Activated CD8-positive, alpha-beta memory T cell treated with anti-CD3 and anti-CD28 coated beads for 1 hour (primary cell): ENCODE measurements at regions not wholly inside any gene's neighbourhood (a gene's known extent, or its start where the extent isn't known, plus 50 kb on each side); places are given as distances from the start of the nearest gene placed in this dataset.
"Not testable (repeated sequence)": the region's sequence is repeated elsewhere in the genome, so short reads cannot be mapped to it uniquely, and the experiment has no call there.

Experiments
- DNase-seq, 2 donors: peaks; one replicate each; pipeline ENCODE4 v3.0.0-alpha.2; 2020; ENCODE audit warnings: low read depth in 1 of 2; ENCODE audit errors: extremely low read depth in 1 of 2

DNA sequence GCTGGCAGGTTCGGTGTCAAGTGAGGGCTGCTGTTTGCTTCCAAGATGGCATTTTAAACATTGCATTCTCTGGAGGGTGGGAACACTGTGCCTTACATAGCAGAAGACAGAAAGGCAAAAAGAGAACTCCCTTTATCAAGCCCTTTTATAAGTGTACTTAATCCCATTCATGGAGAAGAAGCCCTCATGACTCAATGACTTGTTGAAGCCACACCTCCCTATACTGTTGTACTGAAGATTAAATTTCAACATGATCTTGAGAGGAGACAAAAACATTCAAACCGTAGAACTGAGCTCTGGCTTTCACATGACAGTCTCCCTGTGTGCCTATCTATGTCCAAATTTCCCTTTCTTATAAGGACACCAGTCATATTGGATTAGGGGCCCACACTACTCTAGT, 443.4 kb upstream of the CDIN1 start:
- DNase-seq = no peak

DNA sequence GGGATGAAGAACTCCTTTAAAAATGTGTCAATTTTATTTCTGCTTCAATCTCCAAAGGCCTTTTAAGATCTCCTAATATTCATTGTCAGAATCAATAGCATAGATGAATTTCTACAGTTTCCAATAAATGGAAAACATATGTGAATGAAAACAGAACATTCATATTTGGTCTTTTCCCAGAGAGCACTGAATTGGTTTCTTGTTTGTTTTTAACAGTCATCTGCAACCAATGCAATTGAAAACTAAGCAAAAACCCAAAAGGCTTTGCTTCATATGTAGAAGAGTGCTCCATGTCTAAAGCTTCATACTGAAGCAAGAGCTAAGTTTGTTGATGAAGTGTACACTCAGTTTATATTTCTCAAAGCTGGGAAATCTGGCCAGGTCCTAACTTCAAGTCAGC, 426.5 kb upstream of the CDIN1 start:
- DNase-seq = no peak

DNA sequence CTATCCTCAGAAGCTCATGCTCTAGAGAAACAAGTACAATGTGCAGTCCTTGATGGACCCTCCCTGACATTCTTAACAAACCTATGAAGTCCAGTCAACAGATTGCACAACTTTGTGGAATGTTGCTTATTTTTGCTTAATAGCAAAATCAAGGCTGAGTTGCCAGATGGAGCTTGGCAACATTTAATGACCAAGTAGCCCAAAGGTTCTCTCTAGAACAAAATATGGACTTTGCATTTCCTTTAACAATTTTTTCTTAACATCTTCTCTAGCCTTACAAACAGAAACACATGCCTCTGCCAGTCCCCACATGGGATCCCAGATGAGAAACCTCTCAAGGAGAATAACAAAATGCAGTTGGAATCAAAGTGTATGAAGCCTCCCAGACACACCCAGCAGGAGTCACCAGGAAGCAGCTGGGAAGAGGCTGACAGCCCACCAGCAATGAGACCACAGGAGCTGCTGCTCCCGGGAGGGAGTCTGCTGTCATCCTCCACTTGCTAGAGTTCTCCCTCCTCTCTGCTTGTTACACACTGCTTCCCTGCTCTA, 422.5 kb upstream of the CDIN1 start:
- no peak for DNase-seq

DNA sequence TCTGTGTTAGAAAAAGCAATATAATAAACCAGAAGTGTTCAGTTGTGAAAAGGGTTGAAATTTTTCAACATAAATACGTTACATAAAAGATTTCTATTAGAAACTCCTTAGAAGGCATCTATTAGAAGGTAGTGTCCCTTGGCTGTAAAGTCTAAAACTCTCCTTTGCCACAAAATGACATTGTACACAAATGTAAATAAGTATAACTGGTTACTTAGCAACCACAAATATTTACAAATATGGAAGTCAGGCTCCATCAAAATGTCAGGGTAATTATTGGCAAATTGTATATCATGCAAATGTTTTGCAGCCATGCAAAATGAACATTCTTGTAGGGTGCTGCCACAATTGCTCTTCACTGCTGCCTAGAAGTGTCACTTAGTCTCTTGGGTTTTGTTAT, 419.1 kb upstream of the CDIN1 start:
- no peak for DNase-seq

DNA sequence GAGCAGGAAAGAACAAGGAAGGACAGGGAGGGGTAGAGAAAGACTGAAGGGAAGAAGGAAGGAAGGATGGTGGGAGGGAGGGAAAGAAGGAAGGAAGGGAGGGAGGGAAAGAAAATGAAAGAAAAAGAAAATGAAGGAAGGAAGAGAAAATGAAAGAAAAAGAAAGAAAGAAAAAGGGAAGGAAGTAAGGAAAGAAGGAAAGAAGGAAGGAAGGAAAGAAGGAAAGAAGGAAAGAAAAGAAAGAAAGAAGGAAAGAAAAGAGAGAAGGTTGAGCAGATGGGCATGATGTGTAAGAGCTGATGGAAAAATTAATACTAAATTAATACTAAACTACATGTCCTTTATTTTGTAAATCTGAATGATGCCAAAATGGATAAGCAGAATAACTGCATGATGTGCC, 418.3 kb upstream of the CDIN1 start:
- no peak for DNase-seq

DNA sequence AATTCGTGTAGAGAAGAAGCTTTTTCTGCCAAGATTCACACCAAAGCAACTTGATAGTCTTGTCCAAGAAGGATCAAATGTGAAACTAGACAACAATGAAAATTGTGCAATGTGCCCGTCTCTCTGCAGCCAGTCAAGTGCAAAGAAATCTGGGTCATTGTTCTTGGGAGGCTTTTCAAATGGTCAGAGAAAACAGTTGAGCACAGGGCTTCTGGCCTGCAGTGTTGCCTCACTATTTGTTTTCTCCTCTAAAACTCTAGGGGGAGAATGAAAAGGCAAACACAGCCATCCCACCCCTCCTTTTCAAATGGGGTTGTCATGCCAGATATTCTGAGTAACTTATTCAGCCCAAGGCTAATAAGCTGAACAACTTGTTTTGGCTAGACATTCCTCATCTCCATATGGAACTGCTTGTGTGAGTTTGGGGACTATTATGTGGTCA, 417.6 kb upstream of the CDIN1 start:
- DNase-seq = no peak

DNA sequence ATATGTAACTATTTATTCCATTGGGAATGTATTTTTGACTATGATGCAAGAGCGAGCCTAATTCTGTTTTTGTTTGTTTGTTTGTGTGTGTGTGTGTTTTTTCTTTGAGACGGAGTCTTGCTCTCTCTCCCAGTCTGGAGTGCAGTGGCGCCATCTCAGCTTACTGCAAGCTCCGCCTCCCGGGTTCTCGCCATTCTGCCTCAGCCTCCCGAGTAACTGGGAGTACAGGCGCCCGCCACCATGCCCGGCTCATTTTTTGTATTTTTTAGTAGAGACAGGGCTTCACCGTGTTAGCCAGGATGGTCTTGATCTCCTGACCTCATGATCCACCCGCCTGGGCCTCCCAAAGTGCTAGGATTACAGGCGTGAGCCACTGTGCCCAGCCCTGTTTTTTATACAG, 415.4 kb upstream of the CDIN1 start:
- DNase-seq = not testable (repeated sequence)

DNA sequence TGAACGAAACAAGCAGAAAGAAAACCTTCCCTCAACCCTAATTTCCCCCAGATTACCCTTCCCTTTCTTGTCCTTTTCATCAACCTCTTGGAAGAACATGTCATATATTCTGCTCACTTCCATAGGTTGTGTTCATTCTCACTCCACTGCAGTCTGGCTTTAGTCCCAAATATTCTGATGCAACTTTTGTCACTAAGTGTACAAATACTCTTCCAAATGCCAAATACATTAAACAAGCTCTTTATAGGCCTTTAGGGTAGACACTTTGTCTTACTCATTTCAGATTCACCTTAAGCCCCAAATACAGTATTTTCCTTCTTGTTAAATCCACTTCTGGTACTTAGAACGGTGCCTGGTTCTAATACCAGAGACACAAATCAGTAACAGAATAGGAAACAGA, 406.5 kb upstream of the CDIN1 start:
- DNase-seq = no peak

DNA sequence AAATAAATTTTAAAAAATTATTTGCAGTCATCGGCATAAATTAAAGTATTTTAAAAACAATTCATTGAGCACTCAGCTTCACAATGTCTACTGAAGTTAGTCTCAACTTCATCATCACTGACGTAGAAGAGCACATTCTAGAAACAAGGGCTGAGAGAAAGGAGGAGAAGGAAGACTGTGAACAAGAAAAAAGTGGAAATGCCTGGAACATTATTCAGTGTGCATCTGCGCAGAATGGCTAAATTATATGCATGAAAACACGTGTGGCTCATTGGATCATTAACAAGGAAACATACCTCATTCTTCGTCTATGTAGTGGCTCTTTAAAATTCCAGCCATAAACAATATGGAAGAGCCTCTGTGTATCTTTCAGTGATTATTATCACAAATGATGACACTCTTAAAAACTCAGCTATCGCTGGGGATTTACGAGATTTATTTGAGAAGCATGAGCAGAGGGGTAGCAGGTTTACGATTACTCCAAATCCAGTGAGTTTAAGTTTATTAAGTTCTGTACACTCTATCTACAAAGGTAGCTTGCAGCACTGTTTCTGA, 404.2 kb upstream of the CDIN1 start:
- no peak for DNase-seq

DNA sequence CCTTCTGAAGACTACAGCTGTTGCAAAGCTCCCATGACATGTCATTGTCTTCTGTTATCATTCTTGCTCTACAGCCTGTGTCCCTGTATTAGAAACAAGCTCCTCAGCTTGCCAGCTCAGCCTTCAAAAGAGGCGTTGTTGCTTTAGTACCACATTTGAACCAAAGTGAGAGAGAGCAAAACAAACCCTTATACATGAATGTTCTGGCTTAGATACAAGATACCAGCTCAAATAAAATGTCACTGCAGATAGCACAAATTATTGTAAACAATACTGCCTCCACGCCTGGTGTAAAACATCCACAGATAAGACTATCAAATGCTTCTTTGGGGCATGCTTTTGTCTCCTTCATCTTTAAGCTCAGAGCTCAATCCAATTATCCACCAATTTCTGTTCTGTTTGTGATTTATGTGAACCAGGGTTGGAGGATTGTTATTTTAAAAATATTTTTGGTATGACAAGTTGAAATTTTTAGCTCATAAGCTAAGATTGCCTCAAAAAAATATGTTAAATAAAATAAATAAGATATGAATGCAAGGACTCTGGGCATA, 403.6 kb upstream of the CDIN1 start:
- DNase-seq = no peak

DNA sequence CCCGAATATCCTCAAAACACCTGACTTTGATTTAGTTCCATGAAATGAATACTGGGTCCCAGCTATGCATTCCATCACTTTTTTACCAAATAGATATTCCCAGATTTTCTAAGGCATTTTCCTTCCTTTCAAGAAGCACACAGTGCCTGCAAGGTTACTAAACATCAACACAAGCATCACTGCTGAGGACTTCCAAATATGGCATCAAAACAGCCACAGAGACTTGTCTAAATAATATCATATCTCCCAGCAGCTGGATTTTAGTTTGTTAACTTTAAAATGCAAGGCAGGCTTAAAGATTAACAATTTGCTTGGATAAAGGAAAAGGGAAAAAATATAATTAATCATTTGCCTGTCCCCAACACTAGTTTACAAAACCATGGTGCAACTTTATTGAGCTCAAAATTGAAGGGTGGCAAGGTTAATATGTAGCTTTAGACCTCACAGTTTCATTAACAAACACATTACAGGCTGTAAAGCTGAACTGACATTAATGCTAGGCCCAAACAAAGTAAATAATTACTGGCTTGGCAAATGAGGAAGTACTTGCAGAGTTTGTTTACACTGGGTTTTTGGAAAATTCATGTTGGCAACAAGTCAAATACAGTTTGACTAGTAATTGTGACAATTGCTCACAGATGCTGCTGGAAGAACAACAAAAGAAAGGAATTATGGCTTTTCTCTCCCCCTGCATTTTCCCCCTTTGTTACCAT, 401.7 kb upstream of the CDIN1 start:
- DNase-seq = no peak

DNA sequence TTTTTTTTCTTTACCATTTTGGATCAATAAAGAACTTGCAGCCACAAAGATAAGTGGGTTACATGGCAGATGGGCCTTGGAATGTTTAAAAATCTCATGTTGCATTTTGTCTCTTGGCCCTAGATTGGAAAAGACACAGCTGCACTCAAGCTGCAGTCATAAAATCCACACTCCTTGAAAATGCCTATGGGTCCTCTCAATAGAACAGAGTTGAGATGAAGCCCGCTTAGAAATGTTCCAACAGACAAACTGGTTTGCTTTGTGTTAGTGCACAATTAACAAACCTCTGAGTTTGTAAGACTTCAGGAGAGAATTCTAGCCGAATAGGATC, 401.2 kb upstream of the CDIN1 start:
- no peak for DNase-seq

DNA sequence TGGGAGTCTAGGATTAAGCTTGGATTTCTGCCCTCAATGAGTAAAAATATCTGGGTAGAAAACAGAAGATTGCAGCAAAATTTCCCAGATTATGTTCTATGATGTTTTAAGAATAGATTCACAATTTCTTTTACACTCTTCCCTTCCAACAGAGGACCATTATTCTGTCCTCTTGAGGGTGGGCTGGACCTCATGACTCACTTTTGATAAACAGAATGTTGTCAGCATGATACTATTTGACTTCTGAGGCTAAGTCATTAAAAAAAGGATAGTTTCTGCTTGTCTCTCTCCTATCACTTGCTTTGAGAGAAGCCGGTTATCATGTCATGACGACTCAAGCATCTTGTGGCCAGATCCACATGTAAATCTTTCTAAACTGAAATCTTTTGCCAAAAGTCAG, 396.2 kb upstream of the CDIN1 start:
- DNase-seq = no peak

DNA sequence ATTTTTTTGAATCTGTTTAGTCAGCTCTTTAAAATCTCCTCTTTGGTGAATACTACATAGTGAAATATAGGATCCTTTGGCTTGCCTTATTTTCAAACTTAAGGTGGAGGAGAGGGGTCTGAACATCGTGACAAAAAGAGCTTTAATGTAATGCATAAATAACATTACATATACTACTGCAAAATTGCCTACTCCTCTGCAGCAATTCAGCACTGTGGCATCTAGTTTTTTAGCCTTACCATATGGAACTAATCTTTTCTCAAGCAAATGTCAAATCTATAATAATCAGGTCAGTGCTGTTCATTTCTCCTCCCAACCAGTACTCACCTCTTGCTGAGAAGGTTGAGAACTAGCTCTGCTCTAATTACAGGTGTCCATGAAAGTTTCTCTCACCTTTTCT, 394.0 kb upstream of the CDIN1 start:
- no peak for DNase-seq

DNA sequence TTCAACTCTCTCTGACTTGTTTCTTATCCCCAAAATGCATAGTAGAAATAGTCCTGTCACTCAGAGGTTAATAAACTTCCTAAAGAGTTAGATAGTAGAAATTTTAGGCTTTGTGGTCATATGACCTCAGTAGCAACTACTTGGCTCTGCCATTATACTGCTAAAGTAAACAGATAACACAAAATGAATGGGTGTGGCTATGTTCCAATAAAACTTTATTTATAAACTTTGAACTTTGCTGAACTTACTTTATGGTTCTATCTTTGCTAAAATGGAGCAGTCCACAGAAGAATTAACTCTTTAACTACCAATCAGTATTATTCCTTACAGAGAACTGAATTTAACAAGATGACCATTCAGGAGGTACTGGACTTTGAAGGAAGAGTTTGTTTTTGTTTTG, 393.6 kb upstream of the CDIN1 start:
- DNase-seq = no peak

DNA sequence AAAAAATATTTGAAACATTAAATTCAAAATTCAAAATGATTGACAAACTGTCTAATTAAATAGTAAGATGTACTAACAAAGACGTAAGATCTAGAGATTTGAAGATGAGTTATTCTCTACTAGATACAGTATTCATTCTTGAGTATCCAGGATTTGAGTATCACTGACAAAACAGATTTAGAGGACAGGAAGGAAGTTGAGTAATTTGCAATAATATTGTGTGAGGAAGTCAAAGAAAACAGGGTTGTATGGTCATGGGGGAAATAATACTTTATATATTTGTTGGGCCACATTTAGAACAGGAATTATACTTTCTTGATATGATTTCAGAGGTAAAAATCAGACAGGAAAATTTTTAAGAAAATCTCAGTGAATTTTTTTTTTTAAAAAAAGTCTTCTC, 393.1 kb upstream of the CDIN1 start:
- no peak for DNase-seq

DNA sequence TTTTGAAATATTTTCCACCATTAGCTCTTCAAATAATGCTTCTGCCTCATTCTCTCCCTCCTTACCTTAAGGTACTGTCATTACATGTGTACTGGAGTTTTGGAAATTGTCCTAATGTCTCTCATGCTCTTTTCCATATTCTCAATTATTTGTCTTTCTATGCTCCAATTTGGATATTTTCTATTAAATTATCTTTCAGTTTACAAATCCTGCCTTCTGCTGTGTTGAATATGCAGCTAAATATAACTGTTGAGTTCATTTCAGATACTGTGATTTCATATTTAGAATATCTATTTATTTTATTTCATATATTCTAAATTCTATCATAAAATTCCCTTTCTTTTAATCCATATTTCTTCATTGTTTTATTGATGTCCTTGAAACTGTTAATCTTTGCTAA, 388.0 kb upstream of the CDIN1 start:
- DNase-seq = no peak

DNA sequence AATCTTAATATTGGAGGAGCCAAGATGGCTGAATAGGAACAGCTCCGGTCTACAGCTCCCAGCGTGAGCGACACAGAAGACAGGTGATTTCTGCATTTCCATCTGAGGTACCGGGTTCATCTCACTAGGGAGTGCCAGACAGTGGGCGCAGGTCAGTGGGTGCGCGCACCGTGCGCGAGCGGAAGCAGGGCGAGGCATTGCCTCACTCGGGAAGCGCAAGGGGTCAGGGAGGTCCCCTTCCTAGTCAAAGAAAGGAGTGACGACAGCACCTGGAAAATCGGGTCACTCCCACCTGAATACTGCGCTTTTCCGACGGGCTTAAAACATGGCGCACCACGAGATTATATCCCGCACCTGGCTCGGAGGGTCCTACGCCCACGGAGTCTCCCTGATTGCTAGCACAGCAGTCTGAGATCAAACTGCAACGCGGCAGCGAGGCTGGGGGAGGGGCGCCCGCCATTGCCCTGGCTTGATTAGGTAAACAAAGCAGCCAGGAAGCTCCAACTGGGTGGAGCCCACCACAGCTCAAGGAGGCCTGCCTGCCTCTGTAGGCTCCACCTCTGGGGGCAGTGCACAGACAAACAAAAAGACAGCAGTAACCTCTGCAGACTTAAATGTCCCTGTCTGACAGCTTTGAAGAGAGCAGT, 383.9 kb upstream of the CDIN1 start:
- not testable (repeated sequence) for DNase-seq

DNA sequence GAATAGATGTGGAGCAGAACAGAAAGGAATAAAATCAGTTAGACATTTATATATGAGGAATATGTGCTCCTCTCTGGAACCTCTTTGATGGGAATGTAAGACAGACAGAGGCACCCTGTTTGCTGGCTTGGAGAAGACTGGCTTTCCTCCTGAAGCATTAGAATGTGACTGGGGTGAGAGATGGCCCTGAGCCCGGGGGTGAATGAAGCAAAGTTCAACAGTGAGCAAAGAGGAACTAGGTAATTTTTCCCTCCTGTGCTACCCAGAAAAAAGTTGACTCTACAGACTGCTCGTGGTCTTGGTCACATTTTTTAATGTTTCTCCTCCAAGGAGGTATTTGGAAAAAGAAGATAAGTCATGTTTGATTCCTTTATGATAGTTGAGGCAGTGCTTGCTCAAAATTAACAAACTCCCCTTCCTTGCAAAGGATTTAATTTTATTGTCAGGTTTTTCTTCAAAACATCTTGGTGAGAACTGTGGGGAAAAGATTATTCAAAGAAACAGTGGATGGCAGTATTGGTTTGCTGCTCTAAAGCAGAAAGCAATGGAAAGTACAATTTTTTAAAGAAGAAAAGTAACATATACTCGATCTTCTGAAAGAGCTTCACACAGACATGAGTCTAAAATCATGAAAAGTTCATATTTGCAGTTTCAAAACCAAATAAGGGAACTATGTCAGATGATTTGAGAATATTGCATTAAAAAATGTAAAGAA, 370.4 kb upstream of the CDIN1 start:
- DNase-seq = no peak

DNA sequence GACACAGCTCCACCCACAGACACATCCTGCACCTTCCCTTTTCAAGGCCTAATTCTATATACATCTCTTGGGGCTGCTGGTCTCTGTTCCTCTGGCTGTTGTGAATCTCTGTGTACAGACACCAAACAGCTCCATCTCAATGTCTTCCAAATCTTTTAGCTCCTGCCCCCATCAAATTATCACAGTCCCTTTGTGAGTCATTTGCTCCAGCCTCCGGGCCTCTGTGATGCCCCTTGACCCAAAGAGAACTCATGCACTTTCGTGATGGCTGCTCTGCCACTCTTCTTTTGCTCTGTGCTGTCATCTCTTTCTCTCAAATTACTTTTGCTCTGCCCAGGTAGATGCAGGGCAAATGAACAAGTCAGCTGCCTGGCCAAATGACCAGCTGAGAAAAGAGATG, 369.0 kb upstream of the CDIN1 start:
- no peak for DNase-seq

DNA sequence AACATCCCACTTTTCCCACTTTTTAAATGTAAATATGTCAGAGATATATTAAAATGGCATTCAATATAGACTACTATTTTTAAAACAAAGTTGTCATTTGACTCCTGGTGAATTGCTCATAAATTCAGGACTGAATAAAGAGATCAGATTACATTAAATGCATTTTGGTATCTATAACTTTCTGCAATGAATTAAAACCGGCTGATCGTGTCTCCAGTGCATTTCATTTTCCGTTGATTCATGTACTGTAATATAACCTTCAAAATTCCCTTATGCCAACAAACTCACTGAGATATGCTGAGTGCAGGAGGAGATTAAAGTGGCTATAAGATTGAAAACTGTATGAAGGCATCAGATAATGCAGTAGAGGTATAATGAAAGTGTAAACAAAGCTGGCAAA, 361.1 kb upstream of the CDIN1 start:
- DNase-seq = no peak
